ENCODE measurements at regions not wholly inside any gene's neighbourhood (a gene's known extent, or its start where the extent isn't known, plus 50 kb on each side); places are given as distances from the start of the nearest gene placed in this dataset.

GRCh38 chr18:28831476-28831875 is 654.5 kb upstream of the CDH2 start:
- peaks cover 84% of the 10 kb centered on the region for H3K4me1 ChIP-seq (ENCODE audit: low read depth, poor library complexity, severe bottlenecking)
- no peaks in the 10 kb centered on the region for H3K36me3 ChIP-seq (ENCODE audit: insufficient read depth)
- peak overlapping the region; percentile 41; the same call in 1 of the 2 replicates for H2AFZ ChIP-seq (ENCODE audit: low read depth)
- peak overlapping the region; percentile 61 for H3K4me2 ChIP-seq
- no peaks in the 10 kb centered on the region for H4K20me1 ChIP-seq (ENCODE audit: insufficient read depth)
- TF ChIP-seq, protein P1, sequence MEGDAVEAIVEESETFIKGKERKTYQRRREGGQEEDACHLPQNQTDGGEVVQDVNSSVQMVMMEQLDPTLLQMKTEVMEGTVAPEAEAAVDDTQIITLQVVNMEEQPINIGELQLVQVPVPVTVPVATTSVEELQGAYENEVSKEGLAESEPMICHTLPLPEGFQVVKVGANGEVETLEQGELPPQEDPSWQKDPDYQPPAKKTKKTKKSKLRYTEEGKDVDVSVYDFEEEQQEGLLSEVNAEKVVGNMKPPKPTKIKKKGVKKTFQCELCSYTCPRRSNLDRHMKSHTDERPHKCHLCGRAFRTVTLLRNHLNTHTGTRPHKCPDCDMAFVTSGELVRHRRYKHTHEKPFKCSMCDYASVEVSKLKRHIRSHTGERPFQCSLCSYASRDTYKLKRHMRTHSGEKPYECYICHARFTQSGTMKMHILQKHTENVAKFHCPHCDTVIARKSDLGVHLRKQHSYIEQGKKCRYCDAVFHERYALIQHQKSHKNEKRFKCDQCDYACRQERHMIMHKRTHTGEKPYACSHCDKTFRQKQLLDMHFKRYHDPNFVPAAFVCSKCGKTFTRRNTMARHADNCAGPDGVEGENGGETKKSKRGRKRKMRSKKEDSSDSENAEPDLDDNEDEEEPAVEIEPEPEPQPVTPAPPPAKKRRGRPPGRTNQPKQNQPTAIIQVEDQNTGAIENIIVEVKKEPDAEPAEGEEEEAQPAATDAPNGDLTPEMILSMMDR (conservative IDR thresholded peaks at IDR 0.05; ENCODE audit: low read depth, low read length), result no peak
- H3K27ac ChIP-seq, result peak overlapping the region; percentile 37
- H3K9ac ChIP-seq, result no peak overlapping the region
- no peaks in the 10 kb centered on the region for H3K27me3 ChIP-seq (ENCODE audit: insufficient read depth, low read depth)
- H3K4me3 ChIP-seq (IDR thresholded peaks at IDR 0.05; ENCODE audit: insufficient read depth, low read depth, low read length), result no peak overlapping the region
- H3K79me2 ChIP-seq (ENCODE audit: insufficient read depth, low read depth), result no peaks in the 10 kb centered on the region

GRCh38 chr18:28826107-28826506 is 649.2 kb upstream of the CDH2 start:
- TF ChIP-seq, protein P1 (conservative IDR thresholded peaks at IDR 0.05; ENCODE audit: low read depth, low read length), result no peak
- no peak overlapping the region for H3K27ac ChIP-seq
- H4K20me1 ChIP-seq (ENCODE audit: insufficient read depth), result no peaks in the 10 kb centered on the region
- H3K36me3 ChIP-seq (ENCODE audit: insufficient read depth), result no peaks in the 10 kb centered on the region
- no peaks in the 10 kb centered on the region for H3K79me2 ChIP-seq (ENCODE audit: insufficient read depth, low read depth)
- no peaks in the 10 kb centered on the region for H3K27me3 ChIP-seq (ENCODE audit: insufficient read depth, low read depth)
- no peak overlapping the region for H3K9ac ChIP-seq
- peaks cover 84% of the 10 kb centered on the region for H3K4me1 ChIP-seq (ENCODE audit: low read depth, poor library complexity, severe bottlenecking)
- H2AFZ ChIP-seq (ENCODE audit: low read depth), result no peak overlapping the region
- no peak overlapping the region for H3K4me2 ChIP-seq
- no peak overlapping the region for H3K4me3 ChIP-seq (IDR thresholded peaks at IDR 0.05; ENCODE audit: insufficient read depth, low read depth, low read length)

DNA sequence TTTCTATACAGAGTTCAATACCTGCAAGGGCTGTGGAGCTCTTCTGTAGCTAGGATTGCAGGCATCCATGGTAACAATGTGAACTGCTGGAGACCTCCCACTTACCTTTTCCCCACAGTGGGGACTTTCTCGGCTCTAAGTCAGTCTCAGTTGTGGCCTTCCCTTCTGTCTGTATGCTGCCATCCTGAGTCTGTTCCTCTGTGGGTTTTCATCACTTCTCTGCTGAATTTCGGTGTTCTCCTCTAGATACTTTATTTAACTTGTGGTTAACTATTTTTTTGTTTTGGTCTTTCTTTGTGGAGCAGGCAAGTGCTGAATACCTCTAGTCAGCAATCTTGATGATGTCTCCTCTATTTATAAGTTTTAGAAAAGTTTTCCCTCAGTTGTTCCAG is 647.2 kb upstream of the CDH2 start:
- no peaks in the 10 kb centered on the region for H3K79me2 ChIP-seq (ENCODE audit: insufficient read depth, low read depth)
- H4K20me1 ChIP-seq (ENCODE audit: insufficient read depth), result no peaks in the 10 kb centered on the region
- peaks cover 65% of the 10 kb centered on the region for H3K4me1 ChIP-seq (ENCODE audit: low read depth, poor library complexity, severe bottlenecking)
- H3K27me3 ChIP-seq (ENCODE audit: insufficient read depth, low read depth), result no peaks in the 10 kb centered on the region
- peak overlapping the region; percentile 72; the same call in 1 of the 2 replicates for H2AFZ ChIP-seq (ENCODE audit: low read depth)
- peak overlapping the region; percentile 70 for H3K4me2 ChIP-seq
- no peak overlapping the region for H3K9ac ChIP-seq
- no peak overlapping the region for H3K4me3 ChIP-seq (IDR thresholded peaks at IDR 0.05; ENCODE audit: insufficient read depth, low read depth, low read length)
- H3K36me3 ChIP-seq (ENCODE audit: insufficient read depth), result no peaks in the 10 kb centered on the region
- H3K27ac ChIP-seq, result peak overlapping the region; percentile 55
- TF ChIP-seq, protein P1 (conservative IDR thresholded peaks at IDR 0.05; ENCODE audit: low read depth, low read length), result no peak

- no peaks in the 10 kb centered on the region for H3K36me3 ChIP-seq (ENCODE audit: insufficient read depth)
- H3K4me1 ChIP-seq (ENCODE audit: low read depth, poor library complexity, severe bottlenecking), result peaks cover 60% of the 10 kb centered on the region
- no peaks in the 10 kb centered on the region for H3K79me2 ChIP-seq (ENCODE audit: insufficient read depth, low read depth)
- H2AFZ ChIP-seq (ENCODE audit: low read depth), result peak overlapping the region; percentile 72
- no peaks in the 10 kb centered on the region for H3K27me3 ChIP-seq (ENCODE audit: insufficient read depth, low read depth)
- peak overlapping the region; percentile 70 for H3K4me2 ChIP-seq
- TF ChIP-seq, protein P1 (conservative IDR thresholded peaks at IDR 0.05; ENCODE audit: low read depth, low read length), result no peak
- H3K27ac ChIP-seq, result peak overlapping the region; percentile 55
- H3K9ac ChIP-seq, result no peak overlapping the region
- H3K4me3 ChIP-seq (IDR thresholded peaks at IDR 0.05; ENCODE audit: insufficient read depth, low read depth, low read length), result no peak overlapping the region
- H4K20me1 ChIP-seq (ENCODE audit: insufficient read depth), result no peaks in the 10 kb centered on the region
Observed at GRCh38 chr18:28823506-28824182, 646.7 kb upstream of the CDH2 start.
